ENCODE measurements at regions not wholly inside any gene's neighbourhood (a gene's known extent, or its start where the extent isn't known, plus 50 kb on each side); places are given as distances from the start of the nearest gene placed in this dataset.
A peak's percentile ranks its signal among the peaks of the same experiment; 100 is the strongest.

- Histone ChIP-seq H3K36me3 (no peaks in the 10 kb centered on the region), H3K9me3 (ENCODE audit: severe bottlenecking) (peaks cover 13% of the 10 kb centered on the region), H3K27ac (no peak overlapping the region), H3K27me3 (ENCODE audit: insufficient read depth, low read depth, severe bottlenecking) (no peaks in the 10 kb centered on the region), H3K4me3 (ENCODE audit: low read depth, low read length) (no peak overlapping the region)
- peak; percentile 54 for TF ChIP-seq CTCF (IDR thresholded peaks at IDR 0.05; ENCODE audit: low read depth, low read length)
- DNase-seq = peak; percentile 43
Measured at GRCh38 chr1:5640845-5641244, 351.4 kb downstream of the NPHP4 start.

- Histone ChIP-seq H3K36me3 (no peaks in the 10 kb centered on the region), H3K4me3 (ENCODE audit: low read depth, low read length) (no peak overlapping the region), H3K27me3 (ENCODE audit: insufficient read depth, low read depth, severe bottlenecking) (no peaks in the 10 kb centered on the region), H3K27ac (no peak overlapping the region), H3K9me3 (ENCODE audit: severe bottlenecking) (no peaks in the 10 kb centered on the region)
- TF ChIP-seq CTCF (IDR thresholded peaks at IDR 0.05; ENCODE audit: low read depth, low read length) = no peak
- no peak for DNase-seq
Measured at GRCh38 chr1:5639106-5639722, 353.0 kb downstream of the NPHP4 start.

GRCh38 chr1:5638582-5638981, 353.6 kb downstream of the NPHP4 start:
- Histone ChIP-seq H3K27ac (no peak overlapping the region), H3K4me3 (ENCODE audit: low read depth, low read length) (no peak overlapping the region), H3K27me3 (ENCODE audit: insufficient read depth, low read depth, severe bottlenecking) (no peaks in the 10 kb centered on the region), H3K9me3 (ENCODE audit: severe bottlenecking) (no peaks in the 10 kb centered on the region), H3K36me3 (no peaks in the 10 kb centered on the region)
- DNase-seq = no peak
- TF ChIP-seq CTCF (IDR thresholded peaks at IDR 0.05; ENCODE audit: low read depth, low read length) = no peak

- Histone ChIP-seq H3K9me3 (ENCODE audit: severe bottlenecking) (no peaks in the 10 kb centered on the region), H3K36me3 (no peaks in the 10 kb centered on the region), H3K4me3 (ENCODE audit: low read depth, low read length) (no peak overlapping the region), H3K27me3 (ENCODE audit: insufficient read depth, low read depth, severe bottlenecking) (no peaks in the 10 kb centered on the region), H3K27ac (no peak overlapping the region)
- peak; percentile 41 for DNase-seq
- peak; percentile 87 for TF ChIP-seq CTCF (IDR thresholded peaks at IDR 0.05; ENCODE audit: low read depth, low read length)
Measured at GRCh38 chr1:5637171-5637570, 355.1 kb downstream of the NPHP4 start.

GRCh38 chr1:5634893-5635292, 357.3 kb downstream of the NPHP4 start:
- no peak overlapping the region for H3K4me3 ChIP-seq (ENCODE audit: low read depth, low read length)
- no peak for DNase-seq
- H3K27ac ChIP-seq = no peak overlapping the region
- H3K9me3 ChIP-seq (ENCODE audit: severe bottlenecking) = no peaks in the 10 kb centered on the region
- no peak for TF ChIP-seq CTCF (IDR thresholded peaks at IDR 0.05; ENCODE audit: low read depth, low read length)
- H3K36me3 ChIP-seq = no peaks in the 10 kb centered on the region
- H3K27me3 ChIP-seq (ENCODE audit: insufficient read depth, low read depth, severe bottlenecking) = no peaks in the 10 kb centered on the region

- no peak overlapping the region for H3K27ac ChIP-seq
- H3K4me3 ChIP-seq (ENCODE audit: low read depth, low read length) = no peak overlapping the region
- H3K27me3 ChIP-seq (ENCODE audit: insufficient read depth, low read depth, severe bottlenecking) = no peaks in the 10 kb centered on the region
- no peaks in the 10 kb centered on the region for H3K36me3 ChIP-seq
- no peak for DNase-seq
- H3K9me3 ChIP-seq (ENCODE audit: severe bottlenecking) = no peaks in the 10 kb centered on the region
- TF ChIP-seq CTCF (IDR thresholded peaks at IDR 0.05; ENCODE audit: low read depth, low read length) = no peak
Measured at GRCh38 chr1:5632814-5633213, 359.4 kb downstream of the NPHP4 start.
